ENCODE measurements at regions not wholly inside any gene's neighbourhood (a gene's known extent, or its start where the extent isn't known, plus 50 kb on each side); places are given as distances from the start of the nearest gene placed in this dataset.
"Not testable (repeated sequence)": the region's sequence is repeated elsewhere in the genome, so short reads cannot be mapped to it uniquely, and the experiment has no call there.

- no peak overlapping the region for H3K4me3 ChIP-seq (ENCODE audit: insufficient read length, low read depth)
- peaks cover 23% of the 10 kb centered on the region for H3K9me3 ChIP-seq (ENCODE audit: insufficient read depth, low read length)
- no peak for DNase-seq (ENCODE audit: low read depth, low spot score)
- no peaks in the 10 kb centered on the region for H3K36me3 ChIP-seq (ENCODE audit: insufficient read depth, insufficient read length, low read length)
- H3K4me1 ChIP-seq (ENCODE audit: insufficient read depth, insufficient read length) = no peaks in the 10 kb centered on the region
- H3K27me3 ChIP-seq (ENCODE audit: insufficient read depth, insufficient read length) = no peaks in the 10 kb centered on the region
- TF ChIP-seq YY1 (IDR thresholded peaks at IDR 0.05; ENCODE audit: insufficient read depth, insufficient read length) (no peak), ZNF274 (IDR thresholded peaks at IDR 0.05; ENCODE audit: low read depth, low read length) (no peak), SUZ12 (IDR thresholded peaks at IDR 0.05; ENCODE audit: extremely low read depth, insufficient read depth, insufficient read length) (no peak)
- H3K9ac ChIP-seq (ENCODE audit: insufficient read length, low read depth) = no peak overlapping the region
These were observed 1023.2 kb downstream of the TMTC2 start for GRCh38 chr12:83709899-83710298.

GRCh38 chr12:83700838-83701237, 1014.1 kb downstream of the TMTC2 start:
- DNase-seq (ENCODE audit: low read depth, low spot score) = no peak
- Histone ChIP-seq H3K4me3 (ENCODE audit: insufficient read length, low read depth) (no peak overlapping the region), H3K27me3 (ENCODE audit: insufficient read depth, insufficient read length) (no peaks in the 10 kb centered on the region), H3K9ac (ENCODE audit: insufficient read length, low read depth) (no peak overlapping the region), H3K9me3 (ENCODE audit: insufficient read depth, low read length) (no peaks in the 10 kb centered on the region), H3K36me3 (ENCODE audit: insufficient read depth, insufficient read length, low read length) (no peaks in the 10 kb centered on the region), H3K4me1 (ENCODE audit: insufficient read depth, insufficient read length) (no peaks in the 10 kb centered on the region)
- TF ChIP-seq ZNF274 (IDR thresholded peaks at IDR 0.05; ENCODE audit: low read depth, low read length) (no peak), YY1 (IDR thresholded peaks at IDR 0.05; ENCODE audit: insufficient read depth, insufficient read length) (no peak), SUZ12 (IDR thresholded peaks at IDR 0.05; ENCODE audit: extremely low read depth, insufficient read depth, insufficient read length) (no peak)

- H3K4me1 ChIP-seq (ENCODE audit: insufficient read depth, insufficient read length); H3K4me3 ChIP-seq (ENCODE audit: insufficient read length, low read depth); DNase-seq (ENCODE audit: low read depth, low spot score); H3K27me3 ChIP-seq (ENCODE audit: insufficient read depth, insufficient read length); H3K9me3 ChIP-seq (ENCODE audit: insufficient read depth, low read length); H3K36me3 ChIP-seq (ENCODE audit: insufficient read depth, insufficient read length, low read length); H3K9ac ChIP-seq (ENCODE audit: insufficient read length, low read depth): not testable (repeated sequence)
These were observed 1009.6 kb downstream of the TMTC2 start for GRCh38 chr12:83696311-83696710.

GRCh38 chr12:83691730-83692129, 1005.0 kb downstream of the TMTC2 start:
- Histone ChIP-seq H3K9me3 (ENCODE audit: insufficient read depth, low read length) (no peaks in the 10 kb centered on the region), H3K4me3 (ENCODE audit: insufficient read length, low read depth) (no peak overlapping the region), H3K4me1 (ENCODE audit: insufficient read depth, insufficient read length) (no peaks in the 10 kb centered on the region), H3K36me3 (ENCODE audit: insufficient read depth, insufficient read length, low read length) (no peaks in the 10 kb centered on the region), H3K27me3 (ENCODE audit: insufficient read depth, insufficient read length) (no peaks in the 10 kb centered on the region), H3K9ac (ENCODE audit: insufficient read length, low read depth) (no peak overlapping the region)
- no peak for DNase-seq (ENCODE audit: low read depth, low spot score)
- no peak for TF ChIP-seq ZNF274 (IDR thresholded peaks at IDR 0.05; ENCODE audit: low read depth, low read length)
- no peak for TF ChIP-seq YY1 (IDR thresholded peaks at IDR 0.05; ENCODE audit: insufficient read depth, insufficient read length)
- no peak for TF ChIP-seq SUZ12 (IDR thresholded peaks at IDR 0.05; ENCODE audit: extremely low read depth, insufficient read depth, insufficient read length)

GRCh38 chr12:83690465-83690864, 1003.8 kb downstream of the TMTC2 start:
- no peaks in the 10 kb centered on the region for H3K9me3 ChIP-seq (ENCODE audit: insufficient read depth, low read length)
- H3K27me3 ChIP-seq (ENCODE audit: insufficient read depth, insufficient read length) = no peaks in the 10 kb centered on the region
- no peak overlapping the region for H3K9ac ChIP-seq (ENCODE audit: insufficient read length, low read depth)
- TF ChIP-seq SUZ12 (IDR thresholded peaks at IDR 0.05; ENCODE audit: extremely low read depth, insufficient read depth, insufficient read length) = no peak
- TF ChIP-seq YY1 (IDR thresholded peaks at IDR 0.05; ENCODE audit: insufficient read depth, insufficient read length) = no peak
- no peak for TF ChIP-seq ZNF274 (IDR thresholded peaks at IDR 0.05; ENCODE audit: low read depth, low read length)
- no peaks in the 10 kb centered on the region for H3K36me3 ChIP-seq (ENCODE audit: insufficient read depth, insufficient read length, low read length)
- DNase-seq (ENCODE audit: low read depth, low spot score) = no peak
- no peak overlapping the region for H3K4me3 ChIP-seq (ENCODE audit: insufficient read length, low read depth)
- H3K4me1 ChIP-seq (ENCODE audit: insufficient read depth, insufficient read length) = no peaks in the 10 kb centered on the region

- Histone ChIP-seq H3K9me3 (ENCODE audit: insufficient read depth, low read length) (no peaks in the 10 kb centered on the region), H3K4me1 (ENCODE audit: insufficient read depth, insufficient read length) (no peaks in the 10 kb centered on the region), H3K27me3 (ENCODE audit: insufficient read depth, insufficient read length) (no peaks in the 10 kb centered on the region), H3K36me3 (ENCODE audit: insufficient read depth, insufficient read length, low read length) (no peaks in the 10 kb centered on the region), H3K4me3 (ENCODE audit: insufficient read length, low read depth) (no peak overlapping the region), H3K9ac (ENCODE audit: insufficient read length, low read depth) (no peak overlapping the region)
- TF ChIP-seq SUZ12 (IDR thresholded peaks at IDR 0.05; ENCODE audit: extremely low read depth, insufficient read depth, insufficient read length) (no peak), YY1 (IDR thresholded peaks at IDR 0.05; ENCODE audit: insufficient read depth, insufficient read length) (no peak), ZNF274 (IDR thresholded peaks at IDR 0.05; ENCODE audit: low read depth, low read length) (no peak)
- no peak for DNase-seq (ENCODE audit: low read depth, low spot score)
These were observed 1002.6 kb downstream of the TMTC2 start for GRCh38 chr12:83689333-83689732.

- Histone ChIP-seq H3K9me3 (ENCODE audit: insufficient read depth, low read length) (no peaks in the 10 kb centered on the region), H3K4me3 (ENCODE audit: insufficient read length, low read depth) (no peak overlapping the region), H3K27me3 (ENCODE audit: insufficient read depth, insufficient read length) (no peaks in the 10 kb centered on the region), H3K9ac (ENCODE audit: insufficient read length, low read depth) (no peak overlapping the region), H3K36me3 (ENCODE audit: insufficient read depth, insufficient read length, low read length) (no peaks in the 10 kb centered on the region), H3K4me1 (ENCODE audit: insufficient read depth, insufficient read length) (no peaks in the 10 kb centered on the region)
- no peak for TF ChIP-seq YY1 (IDR thresholded peaks at IDR 0.05; ENCODE audit: insufficient read depth, insufficient read length)
- no peak for TF ChIP-seq ZNF274 (IDR thresholded peaks at IDR 0.05; ENCODE audit: low read depth, low read length)
- no peak for TF ChIP-seq SUZ12 (IDR thresholded peaks at IDR 0.05; ENCODE audit: extremely low read depth, insufficient read depth, insufficient read length)
- no peak for DNase-seq (ENCODE audit: low read depth, low spot score)
These were observed 990.1 kb downstream of the TMTC2 start for GRCh38 chr12:83676781-83677295.

GRCh38 chr12:83666690-83667089, 980.0 kb downstream of the TMTC2 start:
- H3K9ac ChIP-seq (ENCODE audit: insufficient read length, low read depth) = no peak overlapping the region
- no peaks in the 10 kb centered on the region for H3K27me3 ChIP-seq (ENCODE audit: insufficient read depth, insufficient read length)
- no peak for DNase-seq (ENCODE audit: low read depth, low spot score)
- H3K9me3 ChIP-seq (ENCODE audit: insufficient read depth, low read length) = no peaks in the 10 kb centered on the region
- H3K4me3 ChIP-seq (ENCODE audit: insufficient read length, low read depth) = no peak overlapping the region
- no peaks in the 10 kb centered on the region for H3K36me3 ChIP-seq (ENCODE audit: insufficient read depth, insufficient read length, low read length)
- H3K4me1 ChIP-seq (ENCODE audit: insufficient read depth, insufficient read length) = no peaks in the 10 kb centered on the region
- TF ChIP-seq SUZ12 (IDR thresholded peaks at IDR 0.05; ENCODE audit: extremely low read depth, insufficient read depth, insufficient read length) = no peak
- no peak for TF ChIP-seq ZNF274 (IDR thresholded peaks at IDR 0.05; ENCODE audit: low read depth, low read length)
- no peak for TF ChIP-seq YY1 (IDR thresholded peaks at IDR 0.05; ENCODE audit: insufficient read depth, insufficient read length)
